SK-N-SH (cell line): ENCODE measurements at regions not wholly inside any gene's neighbourhood (a gene's known extent, or its start where the extent isn't known, plus 50 kb on each side); places are given as distances from the start of the nearest gene placed in this dataset.

Experiments
- CTCF ChIA-PET: fragments of 300-600, 350-600 bp; formaldehyde crosslinking; extraction: SDS; loops from one replicate; lab custom pipeline; 2021; lab: Yijun Ruan, JAX
- POLR2A ChIA-PET: fragments of 350-600 bp; sonication (Branson Sonifier 250); formaldehyde crosslinking; extraction: SDS; loops from one replicate; lab custom pipeline; 2020; ENCODE audit warnings: antibody characterized with exemption, inconsistent platforms; lab: Yijun Ruan, JAX
- DNase-seq: peaks from one replicate; pipeline ENCODE4 v3.0.0; 2012
- H2AFZ ChIP-seq: fragments of 200-600 bp; sonication (generic); 2 replicates; pipeline ENCODE4 v1.8.1; 2016; ENCODE audit warnings: antibody characterized with exemption, mild to moderate bottlenecking, low read depth
- H3F3A ChIP-seq: fragments of 200-600 bp; sonication (generic); replicated peaks from 2 replicates; pipeline ENCODE3; 2016; ENCODE audit warnings: antibody characterized with exemption, mild to moderate bottlenecking; ENCODE audit not compliant: insufficient read depth
- H3K27ac ChIP-seq, 2 experiments: fragments of 200-500 bp in 1 of 2; fragments of 200-600 bp in 1 of 2; sonication (Bioruptor generic) in 1 of 2; sonication (generic), shearing (Covaris generic) in 1 of 2; 2 replicates each; pipeline versions ENCODE4 v1.5.1 to v1.6.1; 2014 to 2016; ENCODE audit warnings: low read depth in 2 of 2, inconsistent platforms in 1 of 2, low read length in 1 of 2, mild to moderate bottlenecking in 1 of 2, mixed read lengths in 1 of 2
- H3K27me3 ChIP-seq: fragments of 200-600 bp; sonication (generic), shearing (Covaris generic); 2 replicates; pipeline ENCODE4 v1.6.1; 2016; ENCODE audit warnings: mixed run types; ENCODE audit not compliant: insufficient read depth
- H3K36me3 ChIP-seq, 2 experiments: fragments of 200-500 bp in 1 of 2; fragments of 200-600 bp in 1 of 2; sonication (Bioruptor generic) in 1 of 2; sonication (generic) in 1 of 2; replicated peaks in 1 of 2; 2 replicates each; pipeline versions ENCODE3 to v1.5.1; 2014 to 2016; ENCODE audit warnings: low read length in 1 of 2, mild to moderate bottlenecking in 1 of 2; ENCODE audit not compliant: insufficient read depth in 2 of 2, control insufficient read depth in 1 of 2
- H3K4me1 ChIP-seq, 2 experiments: fragments of 200-500 bp in 1 of 2; fragments of 200-600 bp in 1 of 2; sonication (Bioruptor generic) in 1 of 2; sonication (generic), shearing (Covaris generic) in 1 of 2; 2 replicates each; pipeline versions ENCODE4 v1.5.1 to v1.6.1; 2014 to 2016; ENCODE audit warnings: low read depth in 1 of 2, low read length in 1 of 2, mixed run types in 1 of 2; ENCODE audit not compliant: insufficient read depth in 2 of 2, control insufficient read depth in 1 of 2
- H3K4me2 ChIP-seq: fragments of 200-600 bp; sonication (generic), shearing (Covaris generic); 2 replicates; pipeline ENCODE4 v1.6.1; 2017; ENCODE audit warnings: mixed run types
- H3K4me3 ChIP-seq, 2 experiments: fragments of 200-500 bp in 1 of 2; fragments of 200-600 bp in 1 of 2; sonication (Bioruptor generic) in 1 of 2; sonication (generic), shearing (Covaris generic) in 1 of 2; 2 replicates each; pipeline versions ENCODE4 v1.5.1 to v1.8.1; 2014 to 2016; ENCODE audit warnings: low read depth in 2 of 2, inconsistent platforms in 1 of 2, low read length in 1 of 2, mild to moderate bottlenecking in 1 of 2, mixed read lengths in 1 of 2, moderate library complexity in 1 of 2
- H3K79me2 ChIP-seq: fragments of 200-600 bp; sonication (generic); 2 replicates; pipeline ENCODE4 v1.8.1; 2017; ENCODE audit warnings: mild to moderate bottlenecking; ENCODE audit not compliant: insufficient read depth
- H3K9ac ChIP-seq: fragments of 200-600 bp; sonication (generic); 2 replicates; pipeline ENCODE4 v1.6.1; 2017; ENCODE audit warnings: mixed run types
- H3K9me2 ChIP-seq: fragments of 200-600 bp; sonication (generic); 2 replicates; pipeline ENCODE4 v1.6.1; 2017; ENCODE audit warnings: mixed run types
- H3K9me3 ChIP-seq: fragments of 200-600 bp; sonication (generic); 2 replicates; pipeline ENCODE4 v1.6.1; 2017; ENCODE audit warnings: mixed run types, mild to moderate bottlenecking, moderate library complexity
- H4K20me1 ChIP-seq: fragments of 200-600 bp; sonication (generic); 2 replicates; pipeline ENCODE4 v1.6.1; 2017; ENCODE audit warnings: mild to moderate bottlenecking, mixed run types; ENCODE audit not compliant: insufficient read depth
- CTCF ChIP-seq: fragments of 200-600 bp; sonication (generic); IDR thresholded peaks from 2 replicates; pipeline ENCODE4 v1.6.1; 2017; ENCODE audit warnings: antibody characterized with exemption, mild to moderate bottlenecking, moderate library complexity
- EZH2phosphoT487 ChIP-seq: fragments of 200-600 bp; sonication (generic); IDR thresholded peaks from 2 replicates; pipeline ENCODE4 v1.6.1; 2017; ENCODE audit warnings: low read depth, mixed run types, mild to moderate bottlenecking, antibody characterized with exemption, moderate library complexity, borderline replicate concordance
- FOXJ3 ChIP-seq: sonication (generic); formaldehyde crosslinking; IDR thresholded peaks from 2 replicates; pipeline ENCODE4 v1.5.1; 2020; ENCODE audit warnings: mild to moderate bottlenecking, missing genetic modification reagents
- FOXM1 ChIP-seq: IDR thresholded peaks from 2 replicates; pipeline ENCODE4 v1.4.0; 2012; ENCODE audit warnings: low read depth, mild to moderate bottlenecking
- GABPA ChIP-seq: IDR thresholded peaks from 2 replicates; pipeline ENCODE4 v1.4.0; 2012; ENCODE audit warnings: low read depth, mild to moderate bottlenecking
- GATA2 ChIP-seq: sonication (generic); formaldehyde crosslinking; IDR thresholded peaks from 2 replicates; pipeline ENCODE4 v1.5.0; 2020; ENCODE audit warnings: mild to moderate bottlenecking, missing genetic modification reagents
- MEF2A ChIP-seq: IDR thresholded peaks from 2 replicates; pipeline ENCODE4 v1.4.0; 2012; ENCODE audit warnings: low read depth, borderline replicate concordance
- NFIC ChIP-seq: IDR thresholded peaks from 2 replicates; pipeline ENCODE4 v1.4.0; 2012; ENCODE audit warnings: borderline replicate concordance
- NRF1 ChIP-seq: IDR thresholded peaks from 2 replicates; pipeline ENCODE4 v1.6.1; 2012; ENCODE audit warnings: low read depth, mild to moderate bottlenecking, low read length
- PBX3 ChIP-seq: IDR thresholded peaks from 2 replicates; pipeline ENCODE4; 2012
- RAD21 ChIP-seq: IDR thresholded peaks from 2 replicates; pipeline ENCODE4 v1.6.1; 2012; ENCODE audit warnings: mild to moderate bottlenecking, low read length
- REST ChIP-seq: IDR thresholded peaks from 2 replicates; pipeline ENCODE4 v1.6.1; 2012; ENCODE audit warnings: mild to moderate bottlenecking, low read depth, low read length, moderate library complexity
- RFX5 ChIP-seq: IDR thresholded peaks from 2 replicates; pipeline ENCODE4 v1.6.1; 2012; ENCODE audit warnings: mild to moderate bottlenecking, improper control_type of control experiment, low read length
- RXRA ChIP-seq: IDR thresholded peaks from 2 replicates; pipeline ENCODE4 v1.4.0; 2012; ENCODE audit warnings: low read depth, mild to moderate bottlenecking, borderline replicate concordance
- TAF1 ChIP-seq: IDR thresholded peaks from 2 replicates; pipeline ENCODE4 v1.6.1; 2012; ENCODE audit warnings: low read depth, mild to moderate bottlenecking, low read length, moderate library complexity, borderline replicate concordance
- YY1 ChIP-seq: IDR thresholded peaks from 2 replicates; pipeline ENCODE4 v1.4.0; 2012; ENCODE audit warnings: low read depth, mild to moderate bottlenecking
- WGBS: methylation state at CpG from one replicate; pipeline ENCODE4 v1.1.6; 2017; ENCODE audit warnings: low lambda C conversion rate; 5-methylcytosine and 5-hydroxymethylcytosine counted together

GRCh38 chr5:124923131-124923530 lies 176.7 kb upstream of the ZNF608 start:
- Histone ChIP-seq H3K9me3 (no peaks in the 10 kb centered on the region), H3K4me2 (no peak overlapping the region), H4K20me1 (no peaks in the 10 kb centered on the region), H3K4me1 (no peaks in the 10 kb centered on the region), H3K9me2 (no peaks in the 10 kb centered on the region), H2AFZ (no peak overlapping the region)
- CTCF ChIA-PET: interaction anchor here (0.7 kb wide), 1 partner anchor 109 kb away, joined by 3 read pairs; no protein-coding TSS in a partner anchor
- TF ChIP-seq REST (no peak), FOXM1 (no peak), PBX3 (no peak), CTCF (no peak), RAD21 (no peak), MEF2A (no peak), NFIC (no peak), RFX5 (no peak), GATA2 (CRISPR knock-in tag) (no peak), TAF1 (no peak), GABPA (no peak), NRF1 (no peak), YY1 (no peak), EZH2phosphoT487 (no peak), FOXJ3 (CRISPR knock-in tag) (no peak), RXRA (no peak)
- TF ChIP-seq, all 33 proteins: peak for 0
- no peak for DNase-seq
- Histone ChIP-seq H3K79me2 (no peaks in the 10 kb centered on the region), H3F3A (no peaks in the 10 kb centered on the region), H3K27ac (no peak overlapping the region), H3K36me3 (no peaks in the 10 kb centered on the region), H3K27me3 (no peaks in the 10 kb centered on the region), H3K4me3 (no peak overlapping the region), H3K9ac (no peak overlapping the region)
- 60% methylated on average over 1 of the region's 1 CpG for WGBS
- POLR2A ChIA-PET: no interaction called here
